Ishikawa (cell line): ENCODE measurements at regions not wholly inside any gene's neighbourhood (a gene's known extent, or its start where the extent isn't known, plus 50 kb on each side); places are given as distances from the start of the nearest gene placed in this dataset.

Experiments
- CEBPB ChIP-seq: IDR thresholded peaks from 2 replicates; pipeline ENCODE4 v1.6.1; 2012
- CREB1 ChIP-seq: IDR thresholded peaks from 2 replicates; pipeline ENCODE4 v1.6.1; 2012; ENCODE audit warnings: low read depth
- EGR1 ChIP-seq: IDR thresholded peaks from 2 replicates; pipeline ENCODE4 v1.6.1; 2012
- EP300 ChIP-seq: IDR thresholded peaks from 2 replicates; pipeline ENCODE4 v1.6.1; 2012; ENCODE audit warnings: borderline replicate concordance
- FOXM1 ChIP-seq: IDR thresholded peaks from 2 replicates; pipeline ENCODE4 v1.6.1; 2012; ENCODE audit warnings: low read depth, borderline replicate concordance
- NFIC ChIP-seq: IDR thresholded peaks from 2 replicates; pipeline ENCODE4 v1.6.1; 2012
- RAD21 ChIP-seq: IDR thresholded peaks from 2 replicates; pipeline ENCODE4 v1.6.1; 2012; ENCODE audit warnings: low read depth
- TAF1 ChIP-seq: IDR thresholded peaks from 2 replicates; pipeline ENCODE4 v1.6.1; 2012; ENCODE audit warnings: low read depth, mild to moderate bottlenecking
- TCF12 ChIP-seq: IDR thresholded peaks from 2 replicates; pipeline ENCODE4 v1.6.1; 2012; ENCODE audit warnings: low read depth
- TEAD4 ChIP-seq: IDR thresholded peaks from 2 replicates; pipeline ENCODE4 v1.6.1; 2012
- YY1 ChIP-seq: IDR thresholded peaks from 2 replicates; pipeline ENCODE4 v1.6.1; 2012; ENCODE audit warnings: low read depth
- ZBTB7A ChIP-seq: IDR thresholded peaks from 2 replicates; pipeline ENCODE4 v1.6.1; 2012; ENCODE audit warnings: low read depth
- TF ChIP-seq, protein P1 (sequence below): IDR thresholded peaks from 2 replicates; pipeline ENCODE4 v1.6.1; 2012; ENCODE audit warnings: low read depth, mild to moderate bottlenecking
- TF ChIP-seq, protein P2 (sequence below): IDR thresholded peaks from 2 replicates; pipeline ENCODE4 v1.6.1; 2012

- no peak for TF ChIP-seq RAD21
- TF ChIP-seq, protein P1, sequence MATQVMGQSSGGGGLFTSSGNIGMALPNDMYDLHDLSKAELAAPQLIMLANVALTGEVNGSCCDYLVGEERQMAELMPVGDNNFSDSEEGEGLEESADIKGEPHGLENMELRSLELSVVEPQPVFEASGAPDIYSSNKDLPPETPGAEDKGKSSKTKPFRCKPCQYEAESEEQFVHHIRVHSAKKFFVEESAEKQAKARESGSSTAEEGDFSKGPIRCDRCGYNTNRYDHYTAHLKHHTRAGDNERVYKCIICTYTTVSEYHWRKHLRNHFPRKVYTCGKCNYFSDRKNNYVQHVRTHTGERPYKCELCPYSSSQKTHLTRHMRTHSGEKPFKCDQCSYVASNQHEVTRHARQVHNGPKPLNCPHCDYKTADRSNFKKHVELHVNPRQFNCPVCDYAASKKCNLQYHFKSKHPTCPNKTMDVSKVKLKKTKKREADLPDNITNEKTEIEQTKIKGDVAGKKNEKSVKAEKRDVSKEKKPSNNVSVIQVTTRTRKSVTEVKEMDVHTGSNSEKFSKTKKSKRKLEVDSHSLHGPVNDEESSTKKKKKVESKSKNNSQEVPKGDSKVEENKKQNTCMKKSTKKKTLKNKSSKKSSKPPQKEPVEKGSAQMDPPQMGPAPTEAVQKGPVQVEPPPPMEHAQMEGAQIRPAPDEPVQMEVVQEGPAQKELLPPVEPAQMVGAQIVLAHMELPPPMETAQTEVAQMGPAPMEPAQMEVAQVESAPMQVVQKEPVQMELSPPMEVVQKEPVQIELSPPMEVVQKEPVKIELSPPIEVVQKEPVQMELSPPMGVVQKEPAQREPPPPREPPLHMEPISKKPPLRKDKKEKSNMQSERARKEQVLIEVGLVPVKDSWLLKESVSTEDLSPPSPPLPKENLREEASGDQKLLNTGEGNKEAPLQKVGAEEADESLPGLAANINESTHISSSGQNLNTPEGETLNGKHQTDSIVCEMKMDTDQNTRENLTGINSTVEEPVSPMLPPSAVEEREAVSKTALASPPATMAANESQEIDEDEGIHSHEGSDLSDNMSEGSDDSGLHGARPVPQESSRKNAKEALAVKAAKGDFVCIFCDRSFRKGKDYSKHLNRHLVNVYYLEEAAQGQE = no peak
- no peak for TF ChIP-seq CEBPB
- TF ChIP-seq, protein P2, sequence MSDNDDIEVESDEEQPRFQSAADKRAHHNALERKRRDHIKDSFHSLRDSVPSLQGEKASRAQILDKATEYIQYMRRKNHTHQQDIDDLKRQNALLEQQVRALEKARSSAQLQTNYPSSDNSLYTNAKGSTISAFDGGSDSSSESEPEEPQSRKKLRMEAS = no peak
- TF ChIP-seq FOXM1 = no peak
- TF ChIP-seq EP300 = no peak
- TF ChIP-seq EGR1 = no peak
- TF ChIP-seq NFIC = no peak
- no peak for TF ChIP-seq TAF1
- TF ChIP-seq YY1 = no peak
- TF ChIP-seq CREB1 = no peak
- no peak for TF ChIP-seq ZBTB7A
- TF ChIP-seq TCF12 = no peak
- TF ChIP-seq TEAD4 = no peak
Observed at GRCh38 chr2:11995456-11995855, 249.0 kb downstream of the LPIN1 start.
